Liver (tissue), 3 donors: ENCODE measurements at regions not wholly inside any gene's neighbourhood (a gene's known extent, or its start where the extent isn't known, plus 50 kb on each side); places are given as distances from the start of the nearest gene placed in this dataset.

Source experiments
- CTCF ChIP-seq: fragments of 150-350 bp; IDR thresholded peaks from 2 replicates; pipeline ENCODE4 v1.5.1; 2017; ENCODE audit warnings: improper control_type of control experiment, low read depth, low read length; ENCODE audit not compliant: missing input control
- EGR1 ChIP-seq, 2 donors: IDR thresholded peaks; 2 replicates each; pipeline ENCODE4 v1.6.1; 2016 to 2018; ENCODE audit warnings: antibody characterized with exemption in 2 of 2, low read depth in 2 of 2
- FOXA1 ChIP-seq: IDR thresholded peaks from 2 replicates; pipeline ENCODE4 v1.6.1; 2016; ENCODE audit warnings: antibody characterized with exemption
- GABPA ChIP-seq, 2 donors: IDR thresholded peaks in 1 of 2; conservative IDR thresholded peaks in 1 of 2; 2 replicates each; pipeline ENCODE4 v1.6.1; 2016; ENCODE audit warnings: antibody characterized with exemption in 2 of 2, mild to moderate bottlenecking in 1 of 2, moderate library complexity in 1 of 2
- JUND ChIP-seq, 2 donors: IDR thresholded peaks; 2 replicates each; pipeline ENCODE4 v1.6.1; 2016; ENCODE audit warnings: antibody characterized with exemption in 2 of 2
- MAX ChIP-seq: IDR thresholded peaks from 2 replicates; pipeline ENCODE4 v1.6.1; 2016; ENCODE audit warnings: antibody characterized with exemption
- NR2F2 ChIP-seq: IDR thresholded peaks from 2 replicates; pipeline ENCODE4 v1.6.1; 2016; ENCODE audit warnings: antibody characterized with exemption
- RAD21 ChIP-seq, 2 donors: IDR thresholded peaks; 2 replicates each; pipeline ENCODE4 v1.6.1; 2016; ENCODE audit warnings: antibody characterized with exemption in 2 of 2, mild to moderate bottlenecking in 2 of 2
- RXRA ChIP-seq, 2 donors: IDR thresholded peaks; 2 replicates each; pipeline ENCODE4 v1.6.1; 2017 to 2018; ENCODE audit warnings: antibody characterized with exemption in 2 of 2, mild to moderate bottlenecking in 1 of 2
- TAF1 ChIP-seq: conservative IDR thresholded peaks from 2 replicates; pipeline ENCODE4 v1.6.1; 2016; ENCODE audit warnings: antibody characterized with exemption, mild to moderate bottlenecking
- YY1 ChIP-seq: IDR thresholded peaks from 2 replicates; pipeline ENCODE4 v1.6.1; 2016; ENCODE audit warnings: antibody characterized with exemption, mild to moderate bottlenecking
- ZBTB33 ChIP-seq: IDR thresholded peaks from 2 replicates; pipeline ENCODE4 v1.6.1; 2016; ENCODE audit warnings: antibody characterized with exemption
- TF ChIP-seq, protein P1 (sequence below): IDR thresholded peaks from 2 replicates; pipeline ENCODE4 v1.6.1; 2016; ENCODE audit warnings: antibody characterized with exemption
- TF ChIP-seq, protein P2 (sequence below): IDR thresholded peaks from 2 replicates; pipeline ENCODE4 v1.6.1; 2016; ENCODE audit warnings: antibody characterized with exemption, mild to moderate bottlenecking
- donor health status: healthy.
- donor health status: healthy.

DNA sequence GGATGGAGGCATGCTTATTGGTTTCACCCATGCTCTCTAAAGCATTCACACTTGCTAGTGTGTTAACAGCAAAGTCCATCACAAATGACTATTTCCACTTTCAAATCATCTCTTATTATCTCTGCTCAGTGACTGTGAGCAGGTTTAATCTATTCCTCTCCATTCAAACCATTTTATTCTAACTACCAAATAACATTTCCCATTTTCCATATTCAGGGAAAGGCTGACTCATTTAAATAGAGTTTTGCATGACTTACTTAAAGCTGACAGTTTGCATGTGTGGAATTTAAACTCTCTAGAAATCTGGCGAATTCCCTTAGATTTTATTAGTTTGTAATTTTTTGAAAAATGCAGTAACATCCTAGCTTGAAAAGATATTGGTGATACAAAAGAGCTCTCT lies 615.7 kb upstream of the LRRC4C start:
- no peak for TF ChIP-seq MAX
- TF ChIP-seq CTCF, result no peak
- TF ChIP-seq, protein P1, sequence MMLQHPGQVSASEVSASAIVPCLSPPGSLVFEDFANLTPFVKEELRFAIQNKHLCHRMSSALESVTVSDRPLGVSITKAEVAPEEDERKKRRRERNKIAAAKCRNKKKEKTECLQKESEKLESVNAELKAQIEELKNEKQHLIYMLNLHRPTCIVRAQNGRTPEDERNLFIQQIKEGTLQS, result no peak
- no peak for TF ChIP-seq TAF1
- TF ChIP-seq RAD21 (IDR thresholded peaks at IDR 0.05), result no peak
- no peak for TF ChIP-seq NR2F2
- no peak for TF ChIP-seq JUND (IDR thresholded peaks at IDR 0.05)
- TF ChIP-seq RXRA (IDR thresholded peaks at IDR 0.05), result no peak
- TF ChIP-seq GABPA (IDR thresholded peaks at IDR 0.05 in 1 of 2, conservative IDR thresholded peaks at IDR 0.05 in 1 of 2), result no peak
- TF ChIP-seq YY1, result no peak
- TF ChIP-seq, protein P2, sequence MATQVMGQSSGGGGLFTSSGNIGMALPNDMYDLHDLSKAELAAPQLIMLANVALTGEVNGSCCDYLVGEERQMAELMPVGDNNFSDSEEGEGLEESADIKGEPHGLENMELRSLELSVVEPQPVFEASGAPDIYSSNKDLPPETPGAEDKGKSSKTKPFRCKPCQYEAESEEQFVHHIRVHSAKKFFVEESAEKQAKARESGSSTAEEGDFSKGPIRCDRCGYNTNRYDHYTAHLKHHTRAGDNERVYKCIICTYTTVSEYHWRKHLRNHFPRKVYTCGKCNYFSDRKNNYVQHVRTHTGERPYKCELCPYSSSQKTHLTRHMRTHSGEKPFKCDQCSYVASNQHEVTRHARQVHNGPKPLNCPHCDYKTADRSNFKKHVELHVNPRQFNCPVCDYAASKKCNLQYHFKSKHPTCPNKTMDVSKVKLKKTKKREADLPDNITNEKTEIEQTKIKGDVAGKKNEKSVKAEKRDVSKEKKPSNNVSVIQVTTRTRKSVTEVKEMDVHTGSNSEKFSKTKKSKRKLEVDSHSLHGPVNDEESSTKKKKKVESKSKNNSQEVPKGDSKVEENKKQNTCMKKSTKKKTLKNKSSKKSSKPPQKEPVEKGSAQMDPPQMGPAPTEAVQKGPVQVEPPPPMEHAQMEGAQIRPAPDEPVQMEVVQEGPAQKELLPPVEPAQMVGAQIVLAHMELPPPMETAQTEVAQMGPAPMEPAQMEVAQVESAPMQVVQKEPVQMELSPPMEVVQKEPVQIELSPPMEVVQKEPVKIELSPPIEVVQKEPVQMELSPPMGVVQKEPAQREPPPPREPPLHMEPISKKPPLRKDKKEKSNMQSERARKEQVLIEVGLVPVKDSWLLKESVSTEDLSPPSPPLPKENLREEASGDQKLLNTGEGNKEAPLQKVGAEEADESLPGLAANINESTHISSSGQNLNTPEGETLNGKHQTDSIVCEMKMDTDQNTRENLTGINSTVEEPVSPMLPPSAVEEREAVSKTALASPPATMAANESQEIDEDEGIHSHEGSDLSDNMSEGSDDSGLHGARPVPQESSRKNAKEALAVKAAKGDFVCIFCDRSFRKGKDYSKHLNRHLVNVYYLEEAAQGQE, result no peak
- no peak for TF ChIP-seq EGR1 (IDR thresholded peaks at IDR 0.05; ENCODE audit: low read depth in 2 of 2)
- TF ChIP-seq ZBTB33, result no peak
- TF ChIP-seq FOXA1, result no peak
